Progenitor cell of endocrine pancreas (in vitro differentiated cells): ENCODE measurements at regions not wholly inside any gene's neighbourhood (a gene's known extent, or its start where the extent isn't known, plus 50 kb on each side); places are given as distances from the start of the nearest gene placed in this dataset.

Experiments used
- DNase-seq: peaks from one replicate; pipeline ENCODE4 v3.0.0; 2021; ENCODE audit warnings: low spot score; ENCODE audit not compliant: unreplicated experiment
- H3K27ac Mint-ChIP-seq: 2 replicates; pipeline ENCODE4 v1.8.0; 2021; ENCODE audit warnings: mild to moderate bottlenecking, moderate library complexity, mixed read lengths
- H3K27me3 Mint-ChIP-seq: 2 replicates; pipeline ENCODE4 v1.8.0; 2021; ENCODE audit warnings: mixed read lengths
- H3K36me3 Mint-ChIP-seq: 2 replicates; pipeline ENCODE4 v1.8.0; 2022; ENCODE audit warnings: mixed read lengths; ENCODE audit not compliant: insufficient read depth
- H3K4me1 Mint-ChIP-seq: 2 replicates; pipeline ENCODE4 v1.8.0; 2021; ENCODE audit warnings: low read depth, mixed read lengths
- H3K4me3 Mint-ChIP-seq: 2 replicates; pipeline ENCODE4 v1.8.0; 2021; ENCODE audit warnings: low read depth, mild to moderate bottlenecking, moderate library complexity, mixed read lengths
- H3K9me3 Mint-ChIP-seq: 2 replicates; pipeline ENCODE4 v1.8.0; 2021; ENCODE audit warnings: low read depth, mixed read lengths
- CTCF ChIP-seq: fragments of 200-600 bp; sonication (generic); IDR thresholded peaks from one replicate; pipeline ENCODE4 v1.5.0; 2021; ENCODE audit warnings: antibody characterized with exemption, mild to moderate bottlenecking; ENCODE audit not compliant: unreplicated experiment

DNA sequence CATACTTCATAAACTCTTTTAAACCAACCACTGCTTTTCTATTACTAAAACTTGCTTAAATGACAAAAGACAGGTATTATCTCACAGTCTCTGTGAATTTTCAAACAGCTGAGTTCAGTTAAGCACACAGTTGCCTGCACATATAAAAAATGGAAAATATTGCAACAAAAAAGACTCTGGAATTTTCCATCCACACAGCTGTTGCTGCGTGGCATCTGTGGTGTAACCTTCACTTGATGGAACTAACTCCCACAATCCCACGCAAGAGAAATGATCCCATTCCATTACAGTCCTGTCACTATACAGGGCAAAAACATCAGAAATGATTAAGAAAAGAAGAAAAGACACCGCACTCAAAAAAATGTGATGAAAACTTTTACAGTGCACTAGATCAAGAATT is 149.8 kb upstream of the TBL1X start:
- H3K9me3 Mint-ChIP-seq, result peaks cover 11% of the 10 kb centered on the region
- H3K27ac Mint-ChIP-seq, result no peak overlapping the region
- no peak for DNase-seq
- no peak for TF ChIP-seq CTCF
- H3K4me3 Mint-ChIP-seq, result no peak overlapping the region
- H3K4me1 Mint-ChIP-seq, result peaks cover 1% of the 10 kb centered on the region
- no peaks in the 10 kb centered on the region for H3K27me3 Mint-ChIP-seq
- H3K36me3 Mint-ChIP-seq, result peaks cover 1% of the 10 kb centered on the region

DNA sequence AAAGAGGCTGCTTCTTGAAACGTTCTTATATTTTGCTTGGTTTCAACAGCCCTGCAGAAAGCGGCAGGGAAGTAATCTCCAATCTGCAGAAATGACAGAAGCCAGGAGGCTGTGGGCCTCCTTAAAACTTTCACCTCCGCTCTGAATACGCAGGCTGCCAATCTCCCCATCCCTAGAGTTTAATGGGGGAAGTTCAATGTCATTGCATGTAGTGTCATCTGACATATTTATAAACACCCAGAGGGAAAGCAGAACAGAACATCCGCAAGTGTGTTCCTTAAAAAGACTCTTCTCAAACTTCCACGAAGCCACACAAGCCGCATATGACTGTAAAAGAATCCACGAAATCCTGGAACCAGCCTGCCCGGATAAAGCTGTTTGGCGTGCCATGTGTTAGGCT is 148.8 kb upstream of the TBL1X start:
- Mint-ChIP-seq H3K9me3 (peaks cover 12% of the 10 kb centered on the region), H3K4me1 (peaks cover 4% of the 10 kb centered on the region), H3K4me3 (no peak overlapping the region), H3K36me3 (peaks cover 2% of the 10 kb centered on the region), H3K27me3 (no peaks in the 10 kb centered on the region), H3K27ac (no peak overlapping the region)
- no peak for DNase-seq
- no peak for TF ChIP-seq CTCF

DNA sequence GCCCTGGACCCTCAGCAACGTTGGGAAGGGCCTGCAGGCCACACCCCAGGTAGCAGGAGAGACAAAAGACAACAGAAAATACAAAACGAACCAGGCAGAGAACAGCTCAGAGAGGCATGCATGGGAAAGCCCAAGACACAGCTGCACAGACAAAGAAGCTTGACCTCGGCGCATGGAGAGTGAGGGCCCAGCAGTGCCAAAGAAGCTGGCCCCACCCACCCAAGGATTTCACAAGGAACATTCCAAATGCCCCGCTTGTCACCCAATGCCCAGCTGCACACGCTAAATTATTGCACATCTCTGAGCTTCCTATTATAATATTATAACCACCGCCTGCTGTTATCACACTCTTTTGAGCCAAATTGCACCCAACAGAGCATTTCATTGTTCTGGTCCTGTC is 147.7 kb upstream of the TBL1X start:
- H3K27ac Mint-ChIP-seq, result no peak overlapping the region
- peaks cover 6% of the 10 kb centered on the region for H3K4me1 Mint-ChIP-seq
- H3K4me3 Mint-ChIP-seq, result no peak overlapping the region
- peaks cover 2% of the 10 kb centered on the region for H3K36me3 Mint-ChIP-seq
- H3K27me3 Mint-ChIP-seq, result no peaks in the 10 kb centered on the region
- TF ChIP-seq CTCF, result no peak
- peaks cover 12% of the 10 kb centered on the region for H3K9me3 Mint-ChIP-seq
- no peak for DNase-seq

GRCh38 chrX:9318213-9318612 is 146.6 kb upstream of the TBL1X start:
- peaks cover 2% of the 10 kb centered on the region for H3K36me3 Mint-ChIP-seq
- H3K27me3 Mint-ChIP-seq, result no peaks in the 10 kb centered on the region
- no peak overlapping the region for H3K4me3 Mint-ChIP-seq
- peaks cover 6% of the 10 kb centered on the region for H3K4me1 Mint-ChIP-seq
- no peak overlapping the region for H3K27ac Mint-ChIP-seq
- TF ChIP-seq CTCF, result no peak
- no peak for DNase-seq
- H3K9me3 Mint-ChIP-seq, result peaks cover 13% of the 10 kb centered on the region

- Mint-ChIP-seq H3K36me3 (peaks cover 2% of the 10 kb centered on the region), H3K27me3 (no peaks in the 10 kb centered on the region), H3K4me3 (no peak overlapping the region), H3K4me1 (peaks cover 8% of the 10 kb centered on the region), H3K27ac (no peak overlapping the region), H3K9me3 (peaks cover 15% of the 10 kb centered on the region)
- no peak for DNase-seq
- TF ChIP-seq CTCF, result no peak
Measured at GRCh38 chrX:9318766-9319165, 146.1 kb upstream of the TBL1X start.
